Tibial nerve (tissue), 3 donors: ENCODE measurements at regions not wholly inside any gene's neighbourhood (a gene's known extent, or its start where the extent isn't known, plus 50 kb on each side); places are given as distances from the start of the nearest gene placed in this dataset.

Source experiments
- EP300 ChIP-seq, 2 donors: sonication (generic); formaldehyde crosslinking; IDR thresholded peaks; one replicate each; pipeline ENCODE4 v1.6.1; 2017; ENCODE audit warnings: antibody characterized with exemption in 2 of 2, mild to moderate bottlenecking in 1 of 2
- POLR2A ChIP-seq, 2 donors: fragments of 450-650 bp; IDR thresholded peaks; one replicate each; pipeline ENCODE4 v1.6.1; 2017; ENCODE audit warnings: antibody characterized with exemption in 2 of 2, mild to moderate bottlenecking in 2 of 2, moderate library complexity in 2 of 2

DNA sequence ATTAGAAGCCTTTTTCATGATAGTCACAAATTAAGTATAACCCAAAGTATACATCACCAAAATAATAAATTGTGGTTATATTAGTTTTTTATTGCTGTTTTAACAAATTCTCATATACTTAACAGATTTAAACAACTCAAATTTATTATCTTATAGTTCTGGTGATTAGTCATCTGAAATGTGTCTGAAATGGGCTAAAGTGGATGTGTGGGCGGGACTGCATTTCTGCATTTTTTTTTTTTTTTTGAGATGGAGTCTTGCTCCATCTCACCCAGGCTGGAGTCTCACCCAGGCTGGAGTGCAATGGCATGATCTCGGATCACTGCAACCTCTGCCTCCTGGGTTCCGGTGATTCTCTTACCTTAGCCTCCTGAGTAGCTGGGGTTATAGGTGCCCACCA lies 891.5 kb upstream of the CELF2 start:
- no peak for TF ChIP-seq EP300 (IDR thresholded peaks at IDR 0.05)
- no peak for TF ChIP-seq POLR2A (IDR thresholded peaks at IDR 0.05)
